H9 (cell line): ENCODE measurements at regions not wholly inside any gene's neighbourhood (a gene's known extent, or its start where the extent isn't known, plus 50 kb on each side); places are given as distances from the start of the nearest gene placed in this dataset.

ENCODE experiments used
- DNase-seq: peaks from one replicate; pipeline ENCODE4 v3.0.0-alpha.2; 2017
- H2AFZ ChIP-seq: one replicate; pipeline ENCODE4 v1.6.1; 2013; ENCODE audit warnings: mild to moderate bottlenecking, low read length, control low read depth, moderate library complexity
- H2AK5ac ChIP-seq: 2 replicates; pipeline ENCODE4 v1.6.1; 2013; ENCODE audit warnings: low read length, control low read depth, mixed read lengths; ENCODE audit not compliant: insufficient read length
- H2BK120ac ChIP-seq: one replicate; pipeline ENCODE4 v1.6.1; 2013; ENCODE audit warnings: low read depth, mild to moderate bottlenecking, low read length, control low read depth, inconsistent platforms; ENCODE audit not compliant: poor library complexity, severe bottlenecking
- H2BK12ac ChIP-seq: 2 replicates; pipeline ENCODE4 v1.6.1; 2013; ENCODE audit warnings: low read length, control low read depth, mixed read lengths, low read depth; ENCODE audit not compliant: insufficient read length
- H2BK15ac ChIP-seq: 2 replicates; pipeline ENCODE4 v1.6.1; 2013; ENCODE audit warnings: low read depth, low read length, control low read depth
- H2BK20ac ChIP-seq: one replicate; pipeline ENCODE4 v1.6.1; 2013; ENCODE audit warnings: low read depth, mild to moderate bottlenecking, low read length, control low read depth, inconsistent platforms; ENCODE audit not compliant: poor library complexity, severe bottlenecking
- H2BK5ac ChIP-seq: 2 replicates; pipeline ENCODE4 v1.6.1; 2013; ENCODE audit warnings: low read length, control low read depth, mixed read lengths; ENCODE audit not compliant: insufficient read length
- H3K14ac ChIP-seq: 2 replicates; pipeline ENCODE4 v1.6.1; 2013; ENCODE audit warnings: low read length, control low read depth; ENCODE audit not compliant: insufficient read depth
- H3K18ac ChIP-seq: 2 replicates; pipeline ENCODE4 v1.6.1; 2013; ENCODE audit warnings: low read depth, mild to moderate bottlenecking, mixed read lengths, low read length, control low read depth; ENCODE audit not compliant: insufficient read length
- H3K23ac ChIP-seq: 2 replicates; pipeline ENCODE4 v1.6.1; 2013; ENCODE audit warnings: low read length, control low read depth, mixed read lengths, low read depth; ENCODE audit not compliant: insufficient read length
- H3K23me2 ChIP-seq: 2 replicates; pipeline ENCODE4 v1.6.1; 2013; ENCODE audit warnings: low read depth, mild to moderate bottlenecking, mixed read lengths, low read length, control low read depth; ENCODE audit not compliant: insufficient read length, poor library complexity, severe bottlenecking
- H3K27ac ChIP-seq: 2 replicates; pipeline ENCODE4 v1.5.1; 2013; ENCODE audit warnings: low read length, control low read depth, mixed read lengths, low read depth; ENCODE audit not compliant: insufficient read length
- H3K27me3 ChIP-seq: 2 replicates; pipeline ENCODE4 v1.6.1; 2013; ENCODE audit warnings: low read length, control low read depth, inconsistent platforms; ENCODE audit not compliant: insufficient read depth
- H3K4ac ChIP-seq: 2 replicates; pipeline ENCODE4 v1.6.1; 2013; ENCODE audit warnings: low read depth, mild to moderate bottlenecking, control low read depth, inconsistent platforms, low read length, moderate library complexity
- H3K4me1 ChIP-seq: 2 replicates; pipeline ENCODE4 v1.6.1; 2013; ENCODE audit warnings: low read length, control low read depth, inconsistent platforms; ENCODE audit not compliant: insufficient read depth
- H3K4me2 ChIP-seq: 2 replicates; pipeline ENCODE4 v1.6.1; 2013; ENCODE audit warnings: low read length, control low read depth, mixed read lengths; ENCODE audit not compliant: insufficient read length, insufficient read depth
- H3K56ac ChIP-seq: 2 replicates; pipeline ENCODE4 v1.6.1; 2013; ENCODE audit warnings: low read depth, mild to moderate bottlenecking, mixed read lengths, low read length, control low read depth; ENCODE audit not compliant: insufficient read length
- H3K79me1 ChIP-seq: 2 replicates; pipeline ENCODE4 v1.6.1; 2013; ENCODE audit warnings: low read depth, mild to moderate bottlenecking, moderate library complexity, low read length, control low read depth, inconsistent platforms; ENCODE audit not compliant: insufficient read depth, poor library complexity, severe bottlenecking
- H3K79me2 ChIP-seq: 2 replicates; pipeline ENCODE4 v1.6.1; 2013; ENCODE audit warnings: low read length, control low read depth, inconsistent platforms; ENCODE audit not compliant: insufficient read depth
- H3K9ac ChIP-seq: 2 replicates; pipeline ENCODE4 v1.6.1; 2013; ENCODE audit warnings: low read length, control low read depth, mixed read lengths; ENCODE audit not compliant: insufficient read length; ENCODE audit errors: extremely low read depth
- H3K9me3 ChIP-seq: one replicate; pipeline ENCODE4 v1.6.1; 2013; ENCODE audit warnings: low read depth, low read length, inconsistent platforms; ENCODE audit not compliant: control insufficient read depth
- H3T11ph ChIP-seq: one replicate; pipeline ENCODE4 v1.6.1; 2013; ENCODE audit warnings: mild to moderate bottlenecking, low read length, control low read depth, inconsistent platforms
- H4K20me1 ChIP-seq: one replicate; pipeline ENCODE4 v1.6.1; 2013; ENCODE audit not compliant: control insufficient read depth, insufficient read length, insufficient read depth
- H4K5ac ChIP-seq: 2 replicates; pipeline ENCODE4 v1.6.1; 2013; ENCODE audit warnings: low read depth, mild to moderate bottlenecking, mixed read lengths, low read length, control low read depth; ENCODE audit not compliant: insufficient read length
- H4K8ac ChIP-seq: replicated peaks from 2 replicates; pipeline ENCODE4 v1.6.1; 2013; ENCODE audit warnings: low read length, control low read depth, mixed read lengths, low read depth; ENCODE audit not compliant: insufficient read length
- H4K91ac ChIP-seq: 2 replicates; pipeline ENCODE4 v1.6.1; 2013; ENCODE audit warnings: low read depth, mild to moderate bottlenecking, moderate library complexity, mixed read lengths, low read length, control low read depth; ENCODE audit not compliant: insufficient read length
- H3K27ac Mint-ChIP-seq, 3 experiments: 2 replicates in 2 of 3; 3 replicates in 1 of 3; pipeline ENCODE4 v1.8.0; 2020 to 2021; ENCODE audit warnings: mixed read lengths in 3 of 3, mild to moderate bottlenecking in 1 of 3, moderate library complexity in 1 of 3
- H3K27me3 Mint-ChIP-seq: 2 replicates; pipeline ENCODE4 v1.8.0; 2021; ENCODE audit warnings: low read depth, mild to moderate bottlenecking, moderate library complexity, mixed read lengths
- H3K36me3 Mint-ChIP-seq, 3 experiments: 2 replicates in 2 of 3; 3 replicates in 1 of 3; pipeline ENCODE4 v1.8.0; 2020 to 2021; ENCODE audit warnings: low read depth in 3 of 3, mixed read lengths in 3 of 3; ENCODE audit not compliant: insufficient read depth in 1 of 3
- H3K4me1 Mint-ChIP-seq, 2 experiments: 2 replicates each; pipeline ENCODE4 v1.8.0; 2020; ENCODE audit warnings: mixed read lengths in 2 of 2
- H3K4me3 Mint-ChIP-seq, 2 experiments: 2 replicates in 1 of 2; 3 replicates in 1 of 2; pipeline ENCODE4 v1.8.0; 2020 to 2021; ENCODE audit warnings: mild to moderate bottlenecking in 2 of 2, mixed read lengths in 2 of 2, moderate library complexity in 1 of 2
- H3K9me3 Mint-ChIP-seq, 2 experiments: 2 replicates in 1 of 2; 3 replicates in 1 of 2; pipeline ENCODE4 v1.8.0; 2020; ENCODE audit warnings: mild to moderate bottlenecking in 2 of 2, mixed read lengths in 2 of 2, moderate library complexity in 1 of 2
- CTCF ChIP-seq: fragments of 200-600 bp; sonication (generic); conservative IDR thresholded peaks from 3 replicates; pipeline ENCODE4 v1.8.0; 2021; ENCODE audit warnings: antibody characterized with exemption, mild to moderate bottlenecking
- WGBS: extraction: QIAGEN DNeasy Blood & Tissue Kit; methylation state at CpG from one replicate; pipeline ENCODE4 v1.1.7; 2013; ENCODE audit warnings: missing lambda C conversion rate, low lambda C conversion rate, mixed read lengths; ENCODE audit not compliant: insufficient read length; ENCODE audit errors: extremely low coverage; 5-methylcytosine and 5-hydroxymethylcytosine counted together

- peaks cover 18% of the 10 kb centered on the region in 2 experiments for H3K4me1 Mint-ChIP-seq
- WGBS = no CpG with 5 or more reads among the region's 3 CpGs
- H3K9ac ChIP-seq = no peak overlapping the region
Observed at GRCh38 chr6:134435814-134436280, 117.9 kb upstream of the SGK1 start.

More at GRCh38 chr6:134435814-134436280, 117.9 kb upstream of the SGK1 start:
- no peak overlapping the region for H2BK5ac ChIP-seq
- H2BK20ac ChIP-seq = no peak overlapping the region
- no peak overlapping the region for H3K4ac ChIP-seq
- no peak overlapping the region for H3K27ac ChIP-seq
- H3K56ac ChIP-seq = no peak overlapping the region
- Mint-ChIP-seq H3K9me3 (no peaks in the 10 kb centered on the region), H3K27me3 (no peaks in the 10 kb centered on the region), H3K4me3 (no peak overlapping the region), H3K27ac (no peak overlapping the region; a peak in 1 of 7 replicates), H3K36me3 (no peaks in the 10 kb centered on the region)
- H2BK12ac ChIP-seq = no peak overlapping the region
- no peak overlapping the region for H4K8ac ChIP-seq
- H3K4me1 ChIP-seq = no peaks in the 10 kb centered on the region
- no peaks in the 10 kb centered on the region for H3K27me3 ChIP-seq
- no peak overlapping the region for H3K4me2 ChIP-seq
- no peak overlapping the region for H4K91ac ChIP-seq
- no peak overlapping the region for H2BK120ac ChIP-seq
- no peak overlapping the region for H4K5ac ChIP-seq
- H2AK5ac ChIP-seq = no peak overlapping the region
- H3K79me2 ChIP-seq = no peaks in the 10 kb centered on the region
- no peaks in the 10 kb centered on the region for H4K20me1 ChIP-seq
- H3K18ac ChIP-seq = no peak overlapping the region
- H3K79me1 ChIP-seq = no peaks in the 10 kb centered on the region
- no peaks in the 10 kb centered on the region for H3K9me3 ChIP-seq
- H3K23ac ChIP-seq = no peak overlapping the region
- H3T11ph ChIP-seq = no peak overlapping the region
- no peak overlapping the region for H3K14ac ChIP-seq
- H3K23me2 ChIP-seq = no peaks in the 10 kb centered on the region
- H2BK15ac ChIP-seq = no peak overlapping the region
- H2AFZ ChIP-seq = no peak overlapping the region
- TF ChIP-seq CTCF = no peak
- no peak for DNase-seq
